HepG2 (cell line): ENCODE measurements at regions not wholly inside any gene's neighbourhood (a gene's known extent, or its start where the extent isn't known, plus 50 kb on each side); places are given as distances from the start of the nearest gene placed in this dataset.

ENCODE experiments used
- AKAP8 ChIP-seq: sonication (generic); formaldehyde crosslinking; IDR thresholded peaks from 2 replicates; pipeline ENCODE4 v1.5.1; 2020; ENCODE audit warnings: mild to moderate bottlenecking, missing genetic modification reagents
- CBX5 ChIP-seq: sonication (generic); formaldehyde crosslinking; IDR thresholded peaks from 2 replicates; pipeline ENCODE4 v1.4.0; 2020; ENCODE audit warnings: missing genetic modification reagents, borderline replicate concordance
- CTCF ChIP-seq: sonication (generic); formaldehyde crosslinking; IDR thresholded peaks from 2 replicates; pipeline ENCODE4 v1.5.0; 2020; ENCODE audit warnings: mild to moderate bottlenecking, missing genetic modification reagents, moderate library complexity
- DR1 ChIP-seq: sonication (generic); formaldehyde crosslinking; IDR thresholded peaks from 2 replicates; pipeline ENCODE4 v1.8.0; 2021; ENCODE audit warnings: mild to moderate bottlenecking, missing genetic modification reagents, inconsistent platforms
- NR1H2 ChIP-seq: sonication (generic); formaldehyde crosslinking; IDR thresholded peaks from 2 replicates; pipeline ENCODE4 v1.8.1; 2022; ENCODE audit warnings: low read depth, missing genetic modification reagents, borderline replicate concordance
- POLR2A ChIP-seq, 2 experiments: IDR thresholded peaks; 2 replicates each; pipeline ENCODE4 v1.6.1; 2011; ENCODE audit warnings: low read depth in 2 of 2, low read length in 2 of 2, mild to moderate bottlenecking in 1 of 2, moderate library complexity in 1 of 2; ENCODE audit not compliant: insufficient read depth in 1 of 2
- RELA ChIP-seq: sonication (generic); formaldehyde crosslinking; IDR thresholded peaks from 2 replicates; pipeline ENCODE4 v1.4.0; 2020; ENCODE audit warnings: missing genetic modification reagents
- TBX3 ChIP-seq: fragments of 450-650 bp; IDR thresholded peaks from 2 replicates; pipeline ENCODE4 v1.6.1; 2017; ENCODE audit warnings: antibody characterized with exemption, mild to moderate bottlenecking, inconsistent platforms, borderline replicate concordance
- TCF7L2 ChIP-seq: IDR thresholded peaks from 2 replicates; pipeline ENCODE4 v1.6.1; 2011; ENCODE audit warnings: mild to moderate bottlenecking, low read depth, low read length, moderate library complexity

GRCh38 chr9:97779608-97780007, 73.4 kb upstream of the FOXE1 start:
- TF ChIP-seq POLR2A (IDR thresholded peaks at IDR 0.05; ENCODE audit: insufficient read depth in 1 of 2, low read depth in 2 of 2, low read length in 2 of 2) = no peak
- no peak for TF ChIP-seq AKAP8 (CRISPR knock-in tag)
- no peak for TF ChIP-seq TCF7L2
- no peak for TF ChIP-seq DR1 (CRISPR knock-in tag)
- TF ChIP-seq TBX3 = no peak
- TF ChIP-seq CBX5 (CRISPR knock-in tag) = no peak
- no peak for TF ChIP-seq CTCF
- no peak for TF ChIP-seq NR1H2
- no peak for TF ChIP-seq RELA
